GM10248 (cell line): ENCODE measurements at regions not wholly inside any gene's neighbourhood (a gene's known extent, or its start where the extent isn't known, plus 50 kb on each side); places are given as distances from the start of the nearest gene placed in this dataset.

ENCODE experiments used
- CTCF ChIA-PET: fragments of 300-600 bp; sonication (Branson Sonifier 250); formaldehyde crosslinking; extraction: SDS; loops from one replicate; lab custom pipeline; 2021; ENCODE audit warnings: antibody characterized with exemption; lab: Yijun Ruan, JAX
- POLR2A ChIA-PET: fragments of 350-650 bp; sonication (Branson Sonifier 250); formaldehyde crosslinking; extraction: SDS; loops from one replicate; lab custom pipeline; 2020; ENCODE audit warnings: antibody characterized with exemption; lab: Yijun Ruan, JAX
- DNase-seq: peaks from one replicate; pipeline ENCODE4 v3.0.0; 2012; ENCODE audit errors: extremely low spot score
- CTCF ChIP-seq: IDR thresholded peaks from 2 replicates; pipeline ENCODE4 v1.5.1; 2012; ENCODE audit warnings: mild to moderate bottlenecking, low read depth; ENCODE audit errors: extremely low read depth, missing control alignments, control extremely low read depth

DNA sequence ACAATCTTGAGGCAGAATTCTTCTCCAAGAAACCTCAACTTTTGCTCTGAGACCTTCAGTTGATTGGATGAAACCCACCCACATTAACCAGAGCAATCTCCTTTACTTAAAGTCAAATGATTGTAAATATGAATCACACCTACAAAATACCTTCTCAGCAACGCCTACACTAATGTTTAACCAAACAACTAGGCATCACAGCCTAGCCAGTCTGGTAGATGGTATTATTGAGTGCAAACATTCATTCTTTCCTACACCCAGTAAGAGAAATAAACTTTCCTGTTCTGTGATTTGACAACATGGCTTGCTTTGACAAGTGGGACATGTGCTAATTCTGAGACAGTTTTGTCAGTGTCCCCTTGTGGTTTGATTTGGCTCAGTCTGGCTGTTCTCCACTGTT is 252.2 kb downstream of the HACE1 start:
- no peak for DNase-seq
- ChIA-PET CTCF (no interaction called here), POLR2A (no interaction called here)
- TF ChIP-seq CTCF, result no peak

DNA sequence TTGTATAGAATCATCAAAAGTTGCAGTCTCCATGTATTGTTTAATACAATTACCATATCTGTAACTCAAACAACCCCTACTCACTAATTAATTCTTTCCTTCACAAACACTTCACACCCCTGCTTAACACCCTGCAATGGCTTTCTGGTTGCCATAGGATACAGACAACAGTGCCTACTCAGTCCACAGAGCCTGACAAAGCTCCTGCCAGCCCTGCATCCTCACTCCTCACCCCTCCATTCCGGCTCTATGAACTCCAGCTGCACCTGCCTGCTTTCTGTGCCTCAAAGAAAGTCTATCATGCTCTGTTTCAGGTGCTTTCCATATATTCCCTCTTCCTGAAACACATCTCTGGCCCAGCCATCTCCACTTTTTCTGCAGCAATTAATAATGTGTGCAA is 253.4 kb downstream of the HACE1 start:
- CTCF ChIA-PET, result interaction anchor here (1.3 kb wide), 1 partner anchor 10 kb away, joined by 5 read pairs; no protein-coding TSS in a partner anchor
- TF ChIP-seq CTCF, result no peak

DNA sequence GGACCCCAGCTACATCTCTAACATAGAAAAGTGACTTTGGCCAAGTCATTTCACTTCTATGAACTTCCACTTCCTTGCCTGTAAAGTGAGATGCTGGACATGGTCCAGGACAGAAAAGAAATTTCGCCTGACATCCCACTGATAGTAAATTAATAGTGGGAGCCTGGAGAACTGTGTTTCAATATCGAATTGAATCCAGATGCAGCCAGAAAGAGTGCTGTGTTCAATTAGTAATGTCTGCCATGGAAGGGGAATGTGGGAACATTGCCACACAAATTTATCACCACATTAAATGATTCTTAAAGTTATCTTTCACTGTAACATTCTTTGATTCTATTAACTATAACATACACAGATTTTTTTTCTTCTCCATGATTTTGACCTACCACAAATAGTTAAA is 255.0 kb downstream of the HACE1 start:
- CTCF ChIA-PET, result no interaction called here
- POLR2A ChIA-PET, result no interaction called here

More for the DNA sequence above, 253.4 kb downstream of the HACE1 start:
- POLR2A ChIA-PET, result no interaction called here
- DNase-seq, result no peak

GRCh38 chr6:104603108-104603745 is 256.5 kb downstream of the HACE1 start:
- ChIA-PET CTCF (interaction anchor here (1.2 kb wide), 1 partner anchor 13 kb away, joined by 3 read pairs; no protein-coding TSS in a partner anchor), POLR2A (no interaction called here)
- no peak for DNase-seq
- TF ChIP-seq CTCF, result no peak

More for the DNA sequence above, 255.0 kb downstream of the HACE1 start:
- no peak for TF ChIP-seq CTCF
- DNase-seq, result no peak

- no peak for TF ChIP-seq CTCF
- POLR2A ChIA-PET, result no interaction called here
- CTCF ChIA-PET, result interaction anchor here (1.6 to 1.8 kb wide), 2 partner anchors 13 to 15 kb away, joined by 5 to 6 read pairs; no protein-coding TSS in a partner anchor
- DNase-seq, result no peak
Observed at GRCh38 chr6:104601721-104602120, 258.0 kb downstream of the HACE1 start.

- no peak for DNase-seq
- ChIA-PET CTCF (interaction anchor here (1.6 to 1.8 kb wide), 2 partner anchors 13 to 16 kb away, joined by 5 to 6 read pairs; no protein-coding TSS in a partner anchor), POLR2A (no interaction called here)
- no peak for TF ChIP-seq CTCF
Observed at GRCh38 chr6:104601131-104601651, 258.5 kb downstream of the HACE1 start.
